Mesodermal cell (in vitro differentiated cells): ENCODE measurements at regions not wholly inside any gene's neighbourhood (a gene's known extent, or its start where the extent isn't known, plus 50 kb on each side); places are given as distances from the start of the nearest gene placed in this dataset.
A peak's percentile ranks its signal among the peaks of the same experiment; 100 is the strongest.

Source experiments
- H3K27ac ChIP-seq: 2 replicates; pipeline ENCODE4 v1.7.0; 2013; ENCODE audit warnings: mild to moderate bottlenecking, low read depth, low read length, moderate library complexity; ENCODE audit not compliant: severe bottlenecking
- H3K36me3 ChIP-seq: 2 replicates; pipeline ENCODE4 v1.7.1; 2013; ENCODE audit warnings: mild to moderate bottlenecking, low read length, moderate library complexity; ENCODE audit not compliant: control insufficient read depth, insufficient read depth
- H3K4me1 ChIP-seq: one replicate; pipeline ENCODE4 v1.7.1; 2013; ENCODE audit warnings: mild to moderate bottlenecking, low read length; ENCODE audit not compliant: insufficient read depth, control insufficient read depth, poor library complexity, severe bottlenecking
- H3K4me3 ChIP-seq: 2 replicates; pipeline ENCODE4 v1.7.0; 2013; ENCODE audit warnings: low read length, control low read depth, mild to moderate bottlenecking; ENCODE audit not compliant: insufficient read depth, poor library complexity, severe bottlenecking; ENCODE audit errors: extremely low read depth
- H3K9me3 ChIP-seq: 2 replicates; pipeline ENCODE4 v1.7.1; 2013; ENCODE audit warnings: mild to moderate bottlenecking, low read length, moderate library complexity; ENCODE audit not compliant: control insufficient read depth
- WGBS, 2 experiments: methylation state at CpG; one replicate each; pipeline ENCODE4 v1.1.5; 2013; ENCODE audit warnings: missing lambda C conversion rate in 2 of 2; ENCODE audit not compliant: insufficient coverage in 2 of 2; 5-methylcytosine and 5-hydroxymethylcytosine counted together

DNA sequence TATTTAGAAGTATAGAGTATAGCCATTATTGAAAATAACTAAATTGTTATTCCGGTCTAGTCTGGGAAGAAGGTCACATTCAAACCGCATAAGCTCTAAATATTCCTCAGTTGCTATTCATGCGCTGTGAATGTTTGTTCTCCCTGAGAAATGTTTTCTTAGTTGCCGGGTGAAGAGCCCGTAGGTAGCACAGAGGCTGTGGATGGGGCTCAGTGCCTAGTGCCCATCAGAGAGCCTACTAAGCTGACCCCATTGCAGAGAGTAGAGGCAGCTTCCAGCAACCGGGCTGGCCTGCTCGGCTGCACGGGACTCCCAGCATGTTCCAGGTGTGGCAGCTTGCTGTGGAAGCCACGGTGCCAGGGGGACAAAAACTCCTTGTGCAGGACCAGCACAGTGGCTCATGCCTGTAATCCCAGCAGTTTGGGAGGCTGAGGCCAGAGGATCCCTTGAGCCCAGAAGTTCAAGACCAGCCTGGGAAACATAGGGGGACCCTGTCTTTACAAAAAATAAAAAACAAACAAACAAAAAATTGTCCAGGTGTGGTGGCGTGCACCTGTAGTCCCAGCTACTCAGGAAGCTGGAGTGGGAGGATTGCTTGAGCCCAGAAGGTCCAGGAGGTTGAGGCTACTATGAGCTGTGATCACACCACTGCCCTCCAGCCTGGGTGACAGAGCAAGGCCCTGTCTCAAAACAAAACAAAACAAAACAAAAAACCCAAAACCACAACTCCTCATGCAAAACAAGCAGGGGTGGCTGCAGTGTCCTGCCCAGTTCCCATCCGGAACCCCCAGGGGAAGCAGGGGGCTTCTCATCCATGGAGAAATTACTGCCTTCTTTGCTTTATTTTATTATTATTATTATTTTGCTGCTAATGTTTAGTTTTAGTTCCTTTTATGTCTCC is 82.5 kb downstream of the KCTD15 start:
- 82 to 94% methylated on average over 7 to 9 of the region's 11 CpGs for WGBS, 2 experiments
- H3K4me3 ChIP-seq = no peak overlapping the region
- peak overlapping the region; percentile 26 for H3K27ac ChIP-seq
- H3K36me3 ChIP-seq = no peaks in the 10 kb centered on the region
- H3K4me1 ChIP-seq = peaks cover 7% of the 10 kb centered on the region
- no peaks in the 10 kb centered on the region for H3K9me3 ChIP-seq

GRCh38 chr19:33879818-33880575 is 83.3 kb downstream of the KCTD15 start:
- Histone ChIP-seq H3K4me1 (peaks cover 8% of the 10 kb centered on the region), H3K4me3 (no peak overlapping the region), H3K36me3 (no peaks in the 10 kb centered on the region), H3K9me3 (no peaks in the 10 kb centered on the region), H3K27ac (peak overlapping the region; percentile 26)
- WGBS, 2 experiments = 57 to 68% methylated on average over 11 to 12 of the region's 15 CpGs

- H3K36me3 ChIP-seq = no peaks in the 10 kb centered on the region
- 10 to 12% methylated on average over 10 to 12 of the region's 12 CpGs for WGBS, 2 experiments
- no peaks in the 10 kb centered on the region for H3K9me3 ChIP-seq
- H3K27ac ChIP-seq = peak overlapping the region; percentile 77
- peaks cover 8% of the 10 kb centered on the region for H3K4me1 ChIP-seq
- no peak overlapping the region for H3K4me3 ChIP-seq
Measured at GRCh38 chr19:33883859-33884519, 87.3 kb downstream of the KCTD15 start.

GRCh38 chr19:33885236-33885635 is 88.6 kb downstream of the KCTD15 start:
- WGBS, 2 experiments = 94 to 97% methylated on average over 3 to 6 of the region's 6 CpGs

DNA sequence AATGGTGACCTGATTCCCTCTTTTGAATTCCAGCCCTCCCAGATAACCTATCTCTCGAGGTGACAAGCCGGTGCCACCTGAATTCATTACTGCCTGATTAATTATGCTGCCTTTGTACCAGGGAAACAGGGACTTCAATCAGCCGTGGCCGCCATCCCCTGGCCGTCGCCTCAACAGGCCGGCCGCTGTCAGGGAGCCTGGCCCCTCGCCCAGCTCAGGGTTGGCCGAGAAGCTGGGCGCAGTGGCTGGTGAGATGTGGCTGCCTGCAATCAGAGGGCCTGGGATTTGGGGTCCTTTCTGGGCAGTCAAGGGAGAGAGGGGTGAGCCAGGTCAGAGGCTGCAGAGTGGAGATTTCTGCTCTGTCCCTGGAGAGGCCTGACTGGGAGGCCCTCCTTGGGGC is 91.2 kb downstream of the KCTD15 start:
- H3K36me3 ChIP-seq = no peaks in the 10 kb centered on the region
- WGBS, 2 experiments = 94 to 97% methylated on average over 10 of the region's 11 CpGs
- H3K9me3 ChIP-seq = no peaks in the 10 kb centered on the region
- no peak overlapping the region for H3K27ac ChIP-seq
- H3K4me3 ChIP-seq = no peak overlapping the region
- peaks cover 6% of the 10 kb centered on the region for H3K4me1 ChIP-seq

More at GRCh38 chr19:33885236-33885635, 88.6 kb downstream of the KCTD15 start:
- no peaks in the 10 kb centered on the region for H3K9me3 ChIP-seq
- H3K27ac ChIP-seq = no peak overlapping the region
- H3K4me3 ChIP-seq = no peak overlapping the region
- peaks cover 8% of the 10 kb centered on the region for H3K4me1 ChIP-seq
- H3K36me3 ChIP-seq = no peaks in the 10 kb centered on the region

DNA sequence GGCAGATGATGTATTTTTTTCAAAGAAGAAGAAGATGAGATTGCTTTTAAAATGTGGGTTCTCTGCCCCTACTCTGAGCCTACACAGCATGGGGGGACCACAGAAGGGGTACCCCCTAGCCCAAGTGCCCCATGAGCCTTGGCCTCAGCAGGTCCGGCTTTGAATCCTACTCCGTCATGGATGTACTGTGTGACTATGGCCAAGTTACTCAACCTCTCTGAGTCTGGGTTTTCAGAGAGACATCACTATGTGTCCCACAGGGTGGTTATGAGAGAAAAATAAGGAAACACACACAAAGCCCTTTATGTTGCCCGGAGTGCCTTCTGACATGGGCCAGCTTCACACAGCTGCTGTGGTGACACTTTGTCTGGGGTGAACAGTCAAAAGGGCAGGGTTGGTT is 92.0 kb downstream of the KCTD15 start:
- no peak overlapping the region for H3K27ac ChIP-seq
- H3K36me3 ChIP-seq = no peaks in the 10 kb centered on the region
- H3K4me1 ChIP-seq = peaks cover 6% of the 10 kb centered on the region
- 100% methylated on average over 2 to 3 of the region's 3 CpGs for WGBS, 2 experiments
- no peak overlapping the region for H3K4me3 ChIP-seq
- H3K9me3 ChIP-seq = no peaks in the 10 kb centered on the region

DNA sequence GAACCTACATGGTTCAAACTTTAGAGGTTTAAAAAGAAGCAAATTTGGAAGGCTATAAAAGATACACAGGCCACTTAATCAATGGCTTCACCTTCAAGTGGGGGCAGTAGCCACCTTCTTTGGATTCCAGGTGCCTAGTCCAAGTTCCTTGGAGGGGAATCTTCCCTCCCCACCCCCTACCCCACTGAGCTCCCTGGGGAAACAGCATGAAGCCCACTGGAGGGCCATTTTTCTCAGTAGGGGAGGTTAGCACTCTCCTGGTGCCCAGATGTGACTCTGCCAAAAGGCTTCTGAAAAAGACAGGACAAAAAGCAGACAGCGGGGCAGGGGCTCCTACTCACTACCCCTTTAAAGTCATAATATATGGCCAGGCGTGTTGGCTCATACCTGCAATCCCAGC is 93.9 kb downstream of the KCTD15 start:
- H3K4me1 ChIP-seq = no peaks in the 10 kb centered on the region
- no peaks in the 10 kb centered on the region for H3K36me3 ChIP-seq
- H3K27ac ChIP-seq = no peak overlapping the region
- WGBS, 2 experiments = 60% methylated on average over 2 of the region's 2 CpGs
- H3K9me3 ChIP-seq = no peaks in the 10 kb centered on the region
- H3K4me3 ChIP-seq = no peak overlapping the region

- no peaks in the 10 kb centered on the region for H3K9me3 ChIP-seq
- no peaks in the 10 kb centered on the region for H3K36me3 ChIP-seq
- H3K4me3 ChIP-seq = no peak overlapping the region
- no peaks in the 10 kb centered on the region for H3K4me1 ChIP-seq
- no peak overlapping the region for H3K27ac ChIP-seq
- 100% methylated on average over 3 of the region's 3 CpGs; no CpG with 5 or more reads in 1 of the 2 experiments for WGBS, 2 experiments
Measured at GRCh38 chr19:33891773-33892172, 95.1 kb downstream of the KCTD15 start.

- Histone ChIP-seq H3K4me1 (no peaks in the 10 kb centered on the region), H3K27ac (no peak overlapping the region), H3K4me3 (no peak overlapping the region), H3K36me3 (no peaks in the 10 kb centered on the region), H3K9me3 (peaks cover 15% of the 10 kb centered on the region)
- 81 to 87% methylated on average over 11 of the region's 11 CpGs for WGBS, 2 experiments
Measured at GRCh38 chr19:33894787-33895186, 98.1 kb downstream of the KCTD15 start.

DNA sequence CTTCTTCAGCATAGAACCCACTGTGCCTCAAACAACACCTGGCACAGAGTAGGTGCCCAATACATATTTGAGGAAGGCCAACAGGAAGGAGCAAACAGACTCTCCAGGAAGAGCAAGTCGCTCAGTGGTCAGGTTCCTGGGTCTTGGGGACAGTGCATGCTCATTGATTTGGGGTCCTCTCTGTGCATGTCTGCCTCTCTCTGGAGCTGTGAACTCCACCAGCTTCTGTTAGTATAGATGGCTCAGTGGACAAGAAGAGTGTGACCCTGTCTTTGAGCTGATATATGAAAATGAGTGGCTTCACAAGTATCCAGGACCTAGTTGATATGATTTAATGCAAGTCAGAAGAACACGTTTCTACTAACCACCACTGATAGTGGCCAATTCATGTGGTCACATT is 98.7 kb downstream of the KCTD15 start:
- 79% methylated on average over 2 of the region's 2 CpGs; no CpG with 5 or more reads in 1 of the 2 experiments for WGBS, 2 experiments

More for the DNA sequence above, 98.7 kb downstream of the KCTD15 start:
- H3K27ac ChIP-seq = no peak overlapping the region
- peaks cover 15% of the 10 kb centered on the region for H3K9me3 ChIP-seq
- no peak overlapping the region for H3K4me3 ChIP-seq
- no peaks in the 10 kb centered on the region for H3K4me1 ChIP-seq
- no peaks in the 10 kb centered on the region for H3K36me3 ChIP-seq
